ENCODE measurements at regions not wholly inside any gene's neighbourhood (a gene's known extent, or its start where the extent isn't known, plus 50 kb on each side); places are given as distances from the start of the nearest gene placed in this dataset.

- no peak overlapping the region for H3K4me3 ChIP-seq
- no peaks in the 10 kb centered on the region for H3K9me3 ChIP-seq (replicated peaks)
- no peak overlapping the region for H3K27ac ChIP-seq
- no peak for DNase-seq
- peaks cover 10% of the 10 kb centered on the region; the same call in 1 of the 2 replicates for H3K27me3 ChIP-seq
- no peaks in the 10 kb centered on the region for H3K4me1 ChIP-seq
- no peaks in the 10 kb centered on the region for H3K36me3 ChIP-seq
These were observed 364.4 kb upstream of the KIF2A start for GRCh38 chr5:61941637-61942036.

- H3K4me3 ChIP-seq, result no peak overlapping the region
- H3K27me3 ChIP-seq, result peaks cover 10% of the 10 kb centered on the region
- H3K9me3 ChIP-seq (replicated peaks), result no peaks in the 10 kb centered on the region
- H3K36me3 ChIP-seq, result no peaks in the 10 kb centered on the region
- H3K27ac ChIP-seq, result no peak overlapping the region
- no peak for DNase-seq
- no peaks in the 10 kb centered on the region for H3K4me1 ChIP-seq
These were observed 363.4 kb upstream of the KIF2A start for GRCh38 chr5:61942462-61943049.

GRCh38 chr5:61943713-61944112, 362.3 kb upstream of the KIF2A start:
- DNase-seq, result no peak

GRCh38 chr5:61948151-61948550, 357.9 kb upstream of the KIF2A start:
- H3K9me3 ChIP-seq (replicated peaks), result no peaks in the 10 kb centered on the region
- no peak for DNase-seq
- no peak overlapping the region for H3K4me3 ChIP-seq
- no peaks in the 10 kb centered on the region for H3K36me3 ChIP-seq
- no peaks in the 10 kb centered on the region for H3K4me1 ChIP-seq
- peaks cover 10% of the 10 kb centered on the region for H3K27me3 ChIP-seq
- H3K27ac ChIP-seq, result no peak overlapping the region

More at GRCh38 chr5:61943713-61944112, 362.3 kb upstream of the KIF2A start:
- H3K27me3 ChIP-seq, result peaks cover 10% of the 10 kb centered on the region
- H3K27ac ChIP-seq, result no peak overlapping the region
- H3K36me3 ChIP-seq, result no peaks in the 10 kb centered on the region
- H3K4me1 ChIP-seq, result no peaks in the 10 kb centered on the region
- no peaks in the 10 kb centered on the region for H3K9me3 ChIP-seq (replicated peaks)
- no peak overlapping the region for H3K4me3 ChIP-seq

GRCh38 chr5:61949054-61949678, 356.8 kb upstream of the KIF2A start:
- Histone ChIP-seq H3K27ac (no peak overlapping the region), H3K27me3 (peaks cover 10% of the 10 kb centered on the region), H3K4me1 (no peaks in the 10 kb centered on the region), H3K4me3 (no peak overlapping the region), H3K36me3 (no peaks in the 10 kb centered on the region), H3K9me3 (replicated peaks) (no peaks in the 10 kb centered on the region)
- no peak for DNase-seq

- DNase-seq, result no peak
- Histone ChIP-seq H3K27me3 (peaks cover 10% of the 10 kb centered on the region), H3K4me1 (no peaks in the 10 kb centered on the region), H3K4me3 (no peak overlapping the region), H3K27ac (no peak overlapping the region), H3K36me3 (no peaks in the 10 kb centered on the region), H3K9me3 (replicated peaks) (no peaks in the 10 kb centered on the region)
These were observed 356.1 kb upstream of the KIF2A start for GRCh38 chr5:61949679-61950435.

- Histone ChIP-seq H3K4me3 (no peak overlapping the region), H3K27me3 (peaks cover 4% of the 10 kb centered on the region; the same call in 1 of the 2 replicates), H3K4me1 (no peaks in the 10 kb centered on the region), H3K27ac (no peak overlapping the region), H3K36me3 (no peaks in the 10 kb centered on the region), H3K9me3 (replicated peaks) (no peaks in the 10 kb centered on the region)
- no peak for DNase-seq
These were observed 354.7 kb upstream of the KIF2A start for GRCh38 chr5:61951295-61951694.

- H3K36me3 ChIP-seq, result no peaks in the 10 kb centered on the region
- no peaks in the 10 kb centered on the region for H3K9me3 ChIP-seq (replicated peaks)
- H3K4me3 ChIP-seq, result no peak overlapping the region
- no peak for DNase-seq
- H3K4me1 ChIP-seq, result no peaks in the 10 kb centered on the region
- H3K27me3 ChIP-seq, result 0 out of 2 replicates have a peak, but pooled peaks cover 4% of the 10 kb centered on the region
- H3K27ac ChIP-seq, result no peak overlapping the region
These were observed 352.1 kb upstream of the KIF2A start for GRCh38 chr5:61953913-61954312.

GRCh38 chr5:61964201-61964600, 341.8 kb upstream of the KIF2A start:
- H3K9me3 ChIP-seq (replicated peaks), result no peaks in the 10 kb centered on the region
- H3K4me1 ChIP-seq, result no peaks in the 10 kb centered on the region
- H3K4me3 ChIP-seq, result no peak overlapping the region
- DNase-seq, result no peak
- H3K36me3 ChIP-seq, result no peaks in the 10 kb centered on the region
- peaks cover 4% of the 10 kb centered on the region; the same call in 1 of the 2 replicates for H3K27me3 ChIP-seq
- no peak overlapping the region for H3K27ac ChIP-seq

- Histone ChIP-seq H3K9me3 (replicated peaks) (no peaks in the 10 kb centered on the region), H3K4me1 (no peaks in the 10 kb centered on the region), H3K4me3 (no peak overlapping the region), H3K36me3 (no peaks in the 10 kb centered on the region), H3K27ac (no peak overlapping the region), H3K27me3 (peaks cover 4% of the 10 kb centered on the region; the same call in 1 of the 2 replicates)
- no peak for DNase-seq
These were observed 340.9 kb upstream of the KIF2A start for GRCh38 chr5:61965069-61965468.

GRCh38 chr5:61965490-61965889, 340.5 kb upstream of the KIF2A start:
- no peak overlapping the region for H3K4me3 ChIP-seq
- H3K36me3 ChIP-seq, result no peaks in the 10 kb centered on the region
- no peak for DNase-seq
- H3K9me3 ChIP-seq (replicated peaks), result no peaks in the 10 kb centered on the region
- H3K27ac ChIP-seq, result no peak overlapping the region
- H3K4me1 ChIP-seq, result no peaks in the 10 kb centered on the region
- peaks cover 4% of the 10 kb centered on the region; the same call in 1 of the 2 replicates for H3K27me3 ChIP-seq

GRCh38 chr5:61966296-61966955, 339.6 kb upstream of the KIF2A start:
- no peak overlapping the region for H3K27ac ChIP-seq
- H3K36me3 ChIP-seq, result no peaks in the 10 kb centered on the region
- DNase-seq, result no peak
- no peak overlapping the region for H3K4me3 ChIP-seq
- no peaks in the 10 kb centered on the region for H3K9me3 ChIP-seq (replicated peaks)
- no peaks in the 10 kb centered on the region for H3K4me1 ChIP-seq
- peaks cover 4% of the 10 kb centered on the region; the same call in 1 of the 2 replicates for H3K27me3 ChIP-seq

GRCh38 chr5:61966997-61967396, 339.0 kb upstream of the KIF2A start:
- Histone ChIP-seq H3K36me3 (no peaks in the 10 kb centered on the region), H3K9me3 (replicated peaks) (no peaks in the 10 kb centered on the region), H3K4me3 (no peak overlapping the region), H3K4me1 (no peaks in the 10 kb centered on the region), H3K27me3 (peaks cover 4% of the 10 kb centered on the region; the same call in 1 of the 2 replicates), H3K27ac (no peak overlapping the region)
- DNase-seq, result no peak

- no peaks in the 10 kb centered on the region for H3K36me3 ChIP-seq
- H3K27ac ChIP-seq, result no peak overlapping the region
- H3K9me3 ChIP-seq (replicated peaks), result no peaks in the 10 kb centered on the region
These were observed 338.3 kb upstream of the KIF2A start for GRCh38 chr5:61967681-61968080.

GRCh38 chr5:61969347-61969746, 336.7 kb upstream of the KIF2A start:
- H3K4me1 ChIP-seq, result no peaks in the 10 kb centered on the region
- H3K9me3 ChIP-seq (replicated peaks), result no peaks in the 10 kb centered on the region
- H3K27me3 ChIP-seq, result peaks cover 4% of the 10 kb centered on the region; the same call in 1 of the 2 replicates
- no peak overlapping the region for H3K4me3 ChIP-seq
- no peak for DNase-seq
- H3K36me3 ChIP-seq, result no peaks in the 10 kb centered on the region
- no peak overlapping the region for H3K27ac ChIP-seq

More at GRCh38 chr5:61967681-61968080, 338.3 kb upstream of the KIF2A start:
- no peak for DNase-seq
- H3K4me3 ChIP-seq, result no peak overlapping the region
- no peaks in the 10 kb centered on the region for H3K4me1 ChIP-seq
- peaks cover 4% of the 10 kb centered on the region; the same call in 1 of the 2 replicates for H3K27me3 ChIP-seq
